ENCODE measurements at regions not wholly inside any gene's neighbourhood (a gene's known extent, or its start where the extent isn't known, plus 50 kb on each side); places are given as distances from the start of the nearest gene placed in this dataset.

DNA sequence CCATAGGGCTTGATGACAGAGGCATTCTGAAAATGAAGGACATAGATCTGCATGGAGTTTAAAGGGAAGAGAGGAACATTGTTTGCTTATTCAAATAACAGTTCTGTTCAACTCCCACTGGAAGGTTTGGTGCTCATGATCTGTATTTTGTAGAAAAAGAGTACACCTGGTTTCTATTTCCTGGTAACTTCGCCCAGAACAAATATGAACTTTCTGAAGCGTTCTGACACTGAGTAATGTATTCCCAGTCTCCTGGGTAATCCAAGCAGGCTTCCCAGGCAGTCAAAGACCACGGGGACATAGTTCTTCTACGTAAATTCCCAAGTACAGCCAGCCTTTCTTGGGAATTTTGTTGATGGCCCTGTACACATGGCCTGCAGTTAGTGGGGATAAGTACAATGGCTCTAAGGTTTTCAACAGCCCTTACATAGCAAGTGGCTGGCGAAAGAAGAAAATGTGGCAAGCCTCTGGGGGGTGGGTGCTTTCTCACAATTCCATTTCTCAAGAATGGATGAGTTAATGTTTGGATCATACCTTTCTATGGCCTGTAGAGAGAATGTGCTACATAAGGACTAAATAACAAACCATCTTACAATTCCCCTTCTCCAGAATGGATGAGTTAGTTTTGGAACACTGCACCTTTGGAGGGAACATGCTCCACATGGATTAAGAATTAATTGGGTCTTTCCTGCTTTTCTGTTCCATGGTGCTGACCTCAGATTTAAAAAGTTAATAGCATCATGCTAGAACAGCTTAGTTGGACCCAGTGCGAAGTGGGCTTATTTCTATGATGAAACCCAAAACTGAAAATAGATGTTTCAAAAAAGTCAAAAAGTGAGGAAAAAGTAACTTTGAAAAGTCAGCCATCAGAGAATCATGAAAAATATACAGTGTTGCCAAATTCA lies 52.7 kb downstream of the COL6A6 start:
- no peaks in the 10 kb centered on the region for H3K79me2 ChIP-seq (ENCODE audit: low read length)
- no peaks in the 10 kb centered on the region for H3K4me1 ChIP-seq (ENCODE audit: low read length)
- TF ChIP-seq EZH2phosphoT487 (IDR thresholded peaks at IDR 0.05; ENCODE audit: low read depth) = no peak
- TF ChIP-seq, protein P1, sequence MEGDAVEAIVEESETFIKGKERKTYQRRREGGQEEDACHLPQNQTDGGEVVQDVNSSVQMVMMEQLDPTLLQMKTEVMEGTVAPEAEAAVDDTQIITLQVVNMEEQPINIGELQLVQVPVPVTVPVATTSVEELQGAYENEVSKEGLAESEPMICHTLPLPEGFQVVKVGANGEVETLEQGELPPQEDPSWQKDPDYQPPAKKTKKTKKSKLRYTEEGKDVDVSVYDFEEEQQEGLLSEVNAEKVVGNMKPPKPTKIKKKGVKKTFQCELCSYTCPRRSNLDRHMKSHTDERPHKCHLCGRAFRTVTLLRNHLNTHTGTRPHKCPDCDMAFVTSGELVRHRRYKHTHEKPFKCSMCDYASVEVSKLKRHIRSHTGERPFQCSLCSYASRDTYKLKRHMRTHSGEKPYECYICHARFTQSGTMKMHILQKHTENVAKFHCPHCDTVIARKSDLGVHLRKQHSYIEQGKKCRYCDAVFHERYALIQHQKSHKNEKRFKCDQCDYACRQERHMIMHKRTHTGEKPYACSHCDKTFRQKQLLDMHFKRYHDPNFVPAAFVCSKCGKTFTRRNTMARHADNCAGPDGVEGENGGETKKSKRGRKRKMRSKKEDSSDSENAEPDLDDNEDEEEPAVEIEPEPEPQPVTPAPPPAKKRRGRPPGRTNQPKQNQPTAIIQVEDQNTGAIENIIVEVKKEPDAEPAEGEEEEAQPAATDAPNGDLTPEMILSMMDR (IDR thresholded peaks at IDR 0.05; ENCODE audit: low read depth, low read length) = no peak
- no peak overlapping the region for H3K4me2 ChIP-seq (ENCODE audit: low read length)
- H2AFZ ChIP-seq (ENCODE audit: low read depth, low read length) = no peak overlapping the region
- no peak overlapping the region for H3K4me3 ChIP-seq (ENCODE audit: low read length)
- H3K9me3 ChIP-seq (ENCODE audit: insufficient read depth, low read length) = no peaks in the 10 kb centered on the region
- H3K27me3 ChIP-seq (ENCODE audit: low read depth, low read length) = 0 out of 2 replicates have a peak, but pooled peaks cover 4% of the 10 kb centered on the region
- H3K27ac ChIP-seq (ENCODE audit: low read length) = no peak overlapping the region
- H3K36me3 ChIP-seq (replicated peaks; ENCODE audit: low read depth, low read length) = no peaks in the 10 kb centered on the region
- no peaks in the 10 kb centered on the region for H4K20me1 ChIP-seq (ENCODE audit: insufficient read depth, low read length)
- H3K9ac ChIP-seq (ENCODE audit: low read length) = no peak overlapping the region

DNA sequence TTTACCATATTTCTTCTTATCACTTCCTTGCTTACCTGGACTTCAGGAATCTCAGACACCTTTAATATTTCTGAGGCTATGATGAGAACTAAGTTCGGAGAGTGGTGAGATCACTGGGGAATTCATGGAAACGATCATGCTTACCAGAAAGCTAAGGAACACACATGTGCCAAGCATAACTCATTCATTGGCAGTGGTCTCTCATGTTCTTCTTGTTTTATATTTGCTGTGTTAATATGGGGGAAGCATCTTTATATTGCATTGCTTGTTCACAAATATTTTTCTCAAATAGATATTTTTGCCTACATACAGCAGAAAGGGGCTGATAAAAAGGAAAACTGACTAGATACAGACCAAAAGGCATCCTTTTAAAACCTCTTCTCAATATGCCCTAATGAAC lies 55.8 kb downstream of the COL6A6 start:
- TF ChIP-seq, protein P1 (IDR thresholded peaks at IDR 0.05; ENCODE audit: low read depth, low read length) = no peak
- no peak for TF ChIP-seq EZH2phosphoT487 (IDR thresholded peaks at IDR 0.05; ENCODE audit: low read depth)
- H3K4me2 ChIP-seq (ENCODE audit: low read length) = no peak overlapping the region
- H4K20me1 ChIP-seq (ENCODE audit: insufficient read depth, low read length) = no peaks in the 10 kb centered on the region
- H3K79me2 ChIP-seq (ENCODE audit: low read length) = no peaks in the 10 kb centered on the region
- H3K9me3 ChIP-seq (ENCODE audit: insufficient read depth, low read length) = no peaks in the 10 kb centered on the region
- H2AFZ ChIP-seq (ENCODE audit: low read depth, low read length) = no peak overlapping the region
- peaks cover 19% of the 10 kb centered on the region for H3K4me1 ChIP-seq (ENCODE audit: low read length)
- no peak overlapping the region for H3K9ac ChIP-seq (ENCODE audit: low read length)
- H3K27ac ChIP-seq (ENCODE audit: low read length) = no peak overlapping the region
- H3K27me3 ChIP-seq (ENCODE audit: low read depth, low read length) = 0 out of 2 replicates have a peak, but pooled peaks cover 4% of the 10 kb centered on the region
- no peaks in the 10 kb centered on the region for H3K36me3 ChIP-seq (replicated peaks; ENCODE audit: low read depth, low read length)
- no peak overlapping the region for H3K4me3 ChIP-seq (ENCODE audit: low read length)

DNA sequence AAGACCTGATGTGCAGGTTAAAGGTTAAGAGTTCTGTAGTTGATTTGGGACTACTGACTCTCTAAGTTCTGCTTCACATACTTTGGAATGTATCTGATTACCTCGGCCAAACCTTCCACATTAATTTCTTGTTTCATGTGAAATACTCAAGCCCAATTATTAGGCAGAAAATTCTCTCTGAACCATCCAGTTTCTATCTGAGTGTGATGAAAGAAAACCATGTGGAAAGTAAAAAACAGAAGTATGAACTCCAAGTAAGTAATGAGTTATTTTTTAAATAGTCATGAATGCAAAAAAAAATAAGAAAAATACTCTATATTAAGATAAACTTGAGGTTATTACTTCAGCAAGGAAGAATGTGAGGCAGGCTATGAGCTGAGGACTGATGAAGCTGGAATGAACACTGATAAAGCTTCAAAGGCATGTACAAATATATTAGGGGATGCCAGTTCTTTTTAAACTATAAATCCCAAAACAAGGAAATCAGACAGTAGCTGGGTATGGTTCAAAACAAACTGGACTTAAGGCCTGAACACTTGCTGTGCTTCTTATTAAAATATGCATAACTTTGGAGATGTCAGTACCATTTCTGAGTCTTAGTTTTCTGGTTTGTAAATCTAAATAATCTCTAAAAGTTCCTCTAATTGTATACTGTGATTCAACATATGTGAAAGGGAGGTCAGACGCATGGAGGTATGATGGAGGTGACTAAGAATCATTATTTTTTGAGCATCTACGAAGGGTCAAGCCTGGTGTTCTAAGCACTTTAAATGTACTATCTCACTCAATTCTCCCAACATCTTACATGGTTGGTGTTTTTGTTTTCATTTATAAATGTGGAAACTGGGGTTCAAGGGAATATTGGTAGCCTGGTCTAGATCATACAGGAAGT lies 59.6 kb downstream of the COL6A6 start:
- no peaks in the 10 kb centered on the region for H4K20me1 ChIP-seq (ENCODE audit: insufficient read depth, low read length)
- H3K4me2 ChIP-seq (ENCODE audit: low read length) = peak overlapping the region; percentile 34
- 0 out of 2 replicates have a peak overlapping the region, but pooled peaks have one; percentile 2 for H3K4me3 ChIP-seq (ENCODE audit: low read length)
- H3K27me3 ChIP-seq (ENCODE audit: low read depth, low read length) = 0 out of 2 replicates have a peak, but pooled peaks cover 4% of the 10 kb centered on the region
- no peak overlapping the region for H2AFZ ChIP-seq (ENCODE audit: low read depth, low read length)
- H3K79me2 ChIP-seq (ENCODE audit: low read length) = no peaks in the 10 kb centered on the region
- TF ChIP-seq, protein P1 (IDR thresholded peaks at IDR 0.05; ENCODE audit: low read depth, low read length) = no peak
- TF ChIP-seq EZH2phosphoT487 (IDR thresholded peaks at IDR 0.05; ENCODE audit: low read depth) = no peak
- peaks cover 21% of the 10 kb centered on the region for H3K4me1 ChIP-seq (ENCODE audit: low read length)
- H3K27ac ChIP-seq (ENCODE audit: low read length) = no peak overlapping the region
- H3K36me3 ChIP-seq (replicated peaks; ENCODE audit: low read depth, low read length) = no peaks in the 10 kb centered on the region
- no peaks in the 10 kb centered on the region for H3K9me3 ChIP-seq (ENCODE audit: insufficient read depth, low read length)
- H3K9ac ChIP-seq (ENCODE audit: low read length) = no peak overlapping the region

All from OCI-LY3 (cell line).